Activated T-cell treated with anti-CD3 and anti-CD28 coated beads, Interleukin-2, amount 50 U/mL, for 4 hours (primary cell): ENCODE measurements at regions not wholly inside any gene's neighbourhood (a gene's known extent, or its start where the extent isn't known, plus 50 kb on each side); places are given as distances from the start of the nearest gene placed in this dataset.

Source experiments
- ATAC-seq, 2 donors: fragments of 200-7000 bp; cut with Tn5 transposase; one replicate each; pipeline ENCODE4 v1.10.0; 2021
- DNase-seq: peaks from one replicate; pipeline ENCODE4 v3.0.0-alpha.2; 2020
- H3K27me3 Mint-ChIP-seq: one replicate; pipeline ENCODE4 v1.8.0; 2021; ENCODE audit warnings: low read depth, mixed read lengths
- H3K36me3 Mint-ChIP-seq: one replicate; pipeline ENCODE4 v1.8.0; 2022; ENCODE audit warnings: mixed read lengths; ENCODE audit not compliant: insufficient read depth
- H3K4me1 Mint-ChIP-seq: one replicate; pipeline ENCODE4 v1.8.0; 2021; ENCODE audit warnings: low read depth, mixed read lengths
- H3K4me3 Mint-ChIP-seq: one replicate; pipeline ENCODE4 v1.8.0; 2021; ENCODE audit warnings: mild to moderate bottlenecking, moderate library complexity, mixed read lengths
- H3K9me3 Mint-ChIP-seq: one replicate; pipeline ENCODE4 v1.8.0; 2021; ENCODE audit warnings: mixed read lengths

DNA sequence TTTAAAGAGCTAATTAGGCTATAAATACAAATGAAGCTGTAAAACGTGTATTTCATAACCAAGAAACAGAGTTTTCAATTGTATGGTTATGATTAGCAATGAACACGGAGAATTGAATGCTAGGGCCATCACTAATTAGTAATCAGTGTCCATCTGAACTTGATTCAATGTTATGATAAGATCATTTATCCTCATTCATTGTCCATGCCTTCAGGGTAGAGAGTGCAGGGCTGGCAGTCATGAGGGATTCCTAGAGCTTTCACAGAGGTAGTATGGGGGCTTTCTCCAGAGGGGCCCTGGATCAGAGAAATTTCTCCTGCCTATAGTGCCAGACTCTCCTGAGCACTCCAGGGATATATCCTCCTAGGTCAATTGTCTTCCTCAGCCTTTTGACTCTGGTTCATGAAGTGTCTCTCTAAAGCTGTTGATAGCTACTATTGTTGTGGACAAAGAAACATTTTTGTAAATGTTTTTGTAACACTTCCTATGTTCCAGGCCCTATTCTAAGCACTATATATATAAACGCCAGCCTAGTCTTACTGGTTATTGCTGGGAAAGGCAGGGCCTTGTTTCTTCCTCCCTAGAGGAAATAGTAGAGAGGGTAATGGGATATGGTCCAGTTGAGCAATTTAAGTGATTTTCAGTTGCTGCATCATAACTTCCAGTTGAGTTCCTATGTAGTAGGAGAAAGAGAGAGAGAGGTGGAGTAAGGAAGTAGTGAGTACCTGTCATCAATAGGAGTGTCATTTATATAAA, 249.0 kb downstream of the NFKBIZ start:
- Mint-ChIP-seq H3K4me3 (no peak overlapping the region), H3K4me1 (peaks cover 11% of the 10 kb centered on the region), H3K9me3 (no peaks in the 10 kb centered on the region)

DNA sequence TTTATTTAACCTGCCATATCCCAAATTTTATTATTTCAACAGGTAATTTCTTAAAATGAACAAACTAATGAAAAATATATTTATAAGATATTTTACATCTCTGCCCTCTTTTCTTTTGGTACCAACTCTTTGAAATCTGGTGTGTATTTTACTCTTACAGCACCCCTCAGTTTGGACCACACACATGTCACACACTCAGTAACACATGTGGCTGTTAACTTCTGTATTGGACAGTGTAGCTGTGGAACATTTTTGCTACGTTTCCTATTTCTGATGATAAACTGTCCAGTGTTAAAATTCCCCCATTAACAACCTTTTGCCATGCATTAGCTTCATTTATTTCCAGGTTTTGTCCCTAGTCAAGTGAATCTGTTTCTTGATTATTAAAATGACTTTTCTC, 250.6 kb downstream of the NFKBIZ start:
- Mint-ChIP-seq H3K9me3 (no peaks in the 10 kb centered on the region), H3K4me1 (peaks cover 2% of the 10 kb centered on the region), H3K4me3 (no peak overlapping the region), H3K36me3 (no peaks in the 10 kb centered on the region), H3K27me3 (peaks cover 2% of the 10 kb centered on the region)
- DNase-seq, result no peak
- no peak for ATAC-seq

More for the DNA sequence above, 249.0 kb downstream of the NFKBIZ start:
- ATAC-seq, result no peak
- Mint-ChIP-seq H3K27me3 (peaks cover 2% of the 10 kb centered on the region), H3K36me3 (no peaks in the 10 kb centered on the region)
- no peak for DNase-seq

DNA sequence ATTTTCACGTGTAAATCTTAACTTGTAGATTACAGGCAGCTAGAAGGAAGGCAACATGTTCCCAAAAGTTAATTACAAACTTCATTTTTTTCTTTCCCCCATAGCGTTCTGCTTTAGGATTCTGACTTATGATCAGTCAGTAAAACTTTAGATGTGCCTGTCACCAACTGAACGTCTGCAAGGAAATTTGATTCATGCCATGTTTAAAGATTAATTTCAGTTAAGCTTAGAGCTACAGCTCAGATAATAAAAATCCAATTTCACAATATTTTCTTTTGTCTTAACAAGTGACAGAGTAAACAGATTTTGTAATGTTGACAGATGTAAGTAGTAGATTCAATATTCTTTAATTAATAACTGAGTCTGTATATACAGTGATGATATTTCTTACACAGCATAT, 253.1 kb downstream of the NFKBIZ start:
- DNase-seq (no peak), ATAC-seq (no peak)
- Mint-ChIP-seq H3K4me1 (peaks cover 12% of the 10 kb centered on the region), H3K4me3 (no peak overlapping the region), H3K9me3 (peaks cover 3% of the 10 kb centered on the region), H3K36me3 (no peaks in the 10 kb centered on the region), H3K27me3 (peaks cover 2% of the 10 kb centered on the region)

DNA sequence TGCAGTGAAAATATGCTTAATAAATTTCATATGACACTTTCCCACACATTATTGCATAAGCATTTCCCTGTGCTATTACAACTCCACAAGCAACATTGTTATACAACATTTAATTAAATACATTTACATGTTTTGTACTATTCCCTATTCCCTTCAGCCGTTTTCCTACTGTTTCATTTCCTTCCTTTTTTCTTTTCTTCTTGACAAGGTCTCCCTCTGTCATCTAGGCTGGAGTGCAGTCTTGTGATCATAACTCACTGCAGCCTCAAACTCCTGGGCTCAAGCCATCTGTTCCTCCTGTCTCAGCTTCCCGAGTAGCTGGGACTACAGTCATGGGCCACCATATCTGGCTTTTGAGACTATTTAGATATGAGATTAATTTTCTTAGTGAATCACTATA, 254.7 kb downstream of the NFKBIZ start:
- no peak for ATAC-seq
- peaks cover 2% of the 10 kb centered on the region for H3K27me3 Mint-ChIP-seq
- no peak overlapping the region for H3K4me3 Mint-ChIP-seq
- H3K9me3 Mint-ChIP-seq, result peaks cover 3% of the 10 kb centered on the region
- DNase-seq, result no peak
- no peaks in the 10 kb centered on the region for H3K36me3 Mint-ChIP-seq
- H3K4me1 Mint-ChIP-seq, result peaks cover 12% of the 10 kb centered on the region

DNA sequence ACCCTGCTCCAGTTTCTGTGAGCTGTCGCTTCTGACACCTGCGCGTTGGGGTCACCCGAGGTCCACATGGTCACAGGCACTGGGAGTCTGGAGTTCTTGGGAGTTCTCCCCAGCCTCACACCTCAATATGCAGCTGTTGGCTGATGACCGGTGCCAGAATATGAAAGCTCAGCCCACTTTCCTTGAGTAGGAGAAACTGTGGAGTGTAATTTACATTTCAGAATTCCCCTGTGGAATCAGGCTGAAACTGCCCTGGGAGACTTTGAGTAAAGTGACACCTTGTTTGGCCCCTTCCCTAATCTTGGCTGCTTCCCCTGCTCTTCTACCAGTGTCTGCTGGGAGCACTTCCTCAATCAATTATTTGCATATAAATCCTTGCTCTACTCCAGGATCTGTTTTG, 255.9 kb downstream of the NFKBIZ start:
- peaks cover 3% of the 10 kb centered on the region for H3K9me3 Mint-ChIP-seq
- ATAC-seq (no peak), DNase-seq (no peak)
- peaks cover 12% of the 10 kb centered on the region for H3K4me1 Mint-ChIP-seq
- no peaks in the 10 kb centered on the region for H3K36me3 Mint-ChIP-seq
- H3K27me3 Mint-ChIP-seq, result peaks cover 2% of the 10 kb centered on the region
- no peak overlapping the region for H3K4me3 Mint-ChIP-seq

DNA sequence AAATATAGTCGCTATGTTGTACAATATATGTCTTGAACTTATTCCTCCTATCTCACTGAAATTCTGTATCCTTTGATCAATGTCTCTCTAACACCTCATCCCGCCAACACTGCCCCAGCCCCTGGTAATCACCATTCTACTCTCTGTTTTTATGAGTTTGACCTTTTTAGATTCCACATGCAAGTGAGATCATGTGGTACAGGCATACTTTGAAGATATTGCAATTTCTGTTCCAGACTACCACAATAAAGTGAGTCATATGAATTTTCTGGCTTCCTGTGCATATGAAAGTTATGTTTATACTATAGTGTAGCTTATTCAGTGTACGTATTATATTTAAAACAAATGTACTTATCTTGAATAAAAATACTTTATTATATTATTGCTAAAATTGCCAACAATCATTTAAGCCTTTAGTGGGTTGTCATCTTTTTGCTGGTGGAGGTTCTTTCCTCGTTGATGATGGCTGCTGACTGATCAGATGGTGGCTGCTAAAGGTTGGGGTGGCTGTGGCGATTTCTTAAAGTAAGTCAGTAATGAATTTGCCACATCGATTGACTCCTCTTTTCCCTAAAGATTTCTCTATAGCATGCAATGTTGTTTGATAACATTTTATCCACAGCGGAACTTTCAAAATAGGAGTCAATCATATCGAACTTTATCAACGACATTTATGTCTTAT, 257.2 kb downstream of the NFKBIZ start:
- H3K4me1 Mint-ChIP-seq, result peaks cover 12% of the 10 kb centered on the region
- no peak overlapping the region for H3K4me3 Mint-ChIP-seq
- ATAC-seq (peak; percentile 95 to 97), DNase-seq (peak; percentile 33)
- H3K36me3 Mint-ChIP-seq, result no peaks in the 10 kb centered on the region
- H3K27me3 Mint-ChIP-seq, result no peaks in the 10 kb centered on the region
- peaks cover 3% of the 10 kb centered on the region for H3K9me3 Mint-ChIP-seq

DNA sequence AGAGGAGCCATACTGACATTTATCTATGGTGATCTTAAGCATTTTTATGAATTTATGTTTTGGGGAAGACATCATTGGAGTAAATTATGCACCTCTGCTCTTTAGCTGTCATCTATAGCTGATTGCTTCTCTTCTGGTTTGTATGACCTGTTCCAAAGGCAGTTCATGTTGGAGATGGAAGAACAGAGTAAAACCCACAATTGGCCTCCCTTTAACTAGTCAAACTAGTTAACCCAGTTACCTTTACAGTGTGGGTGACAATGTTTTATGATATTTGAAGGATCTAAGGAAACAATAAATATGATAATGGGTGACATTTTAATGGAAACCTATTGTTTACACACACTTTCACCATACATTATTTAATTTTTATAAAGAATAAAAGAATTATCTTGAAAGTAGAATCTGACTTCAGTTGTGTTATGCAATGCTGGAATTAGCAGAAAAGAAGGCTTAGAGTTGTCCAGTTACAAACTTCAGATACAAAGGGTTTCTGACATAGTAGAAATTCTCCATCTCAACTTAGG, 263.5 kb downstream of the NFKBIZ start:
- no peak for ATAC-seq
- Mint-ChIP-seq H3K9me3 (no peaks in the 10 kb centered on the region), H3K4me1 (peaks cover 30% of the 10 kb centered on the region), H3K36me3 (no peaks in the 10 kb centered on the region), H3K4me3 (no peak overlapping the region), H3K27me3 (no peaks in the 10 kb centered on the region)
- DNase-seq, result no peak

DNA sequence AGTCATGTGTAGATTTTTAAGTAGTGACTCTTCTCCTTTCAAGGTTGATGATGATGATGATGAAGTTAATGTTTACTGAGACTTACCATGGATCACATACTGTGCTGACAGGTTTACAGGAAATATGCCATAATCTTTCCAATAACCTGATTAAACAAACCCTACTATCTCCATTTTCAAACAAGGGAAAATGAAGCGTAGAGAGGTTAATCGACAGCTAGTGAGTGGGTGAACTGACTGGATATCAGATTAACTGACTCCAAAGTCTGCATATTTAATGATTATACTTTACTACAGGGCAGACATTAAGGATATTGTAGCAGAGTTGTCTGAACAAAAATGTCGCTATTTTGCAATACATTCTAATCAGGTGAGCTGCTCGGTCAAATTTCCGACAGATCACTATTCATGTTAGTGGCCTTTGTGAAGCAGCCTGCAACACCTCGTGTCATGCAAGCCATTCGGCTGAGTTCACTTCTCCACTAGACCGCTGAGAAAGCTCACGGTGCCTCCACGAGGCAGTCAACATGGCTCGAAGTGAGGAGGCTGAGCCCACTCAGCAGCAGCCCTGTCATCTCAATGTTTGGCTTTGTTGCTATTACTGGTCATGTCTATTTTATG, 264.2 kb downstream of the NFKBIZ start:
- H3K36me3 Mint-ChIP-seq, result no peaks in the 10 kb centered on the region
- H3K27me3 Mint-ChIP-seq, result no peaks in the 10 kb centered on the region
- no peak for ATAC-seq
- DNase-seq, result no peak
- H3K4me1 Mint-ChIP-seq, result peaks cover 30% of the 10 kb centered on the region
- H3K4me3 Mint-ChIP-seq, result no peak overlapping the region
- H3K9me3 Mint-ChIP-seq, result no peaks in the 10 kb centered on the region

DNA sequence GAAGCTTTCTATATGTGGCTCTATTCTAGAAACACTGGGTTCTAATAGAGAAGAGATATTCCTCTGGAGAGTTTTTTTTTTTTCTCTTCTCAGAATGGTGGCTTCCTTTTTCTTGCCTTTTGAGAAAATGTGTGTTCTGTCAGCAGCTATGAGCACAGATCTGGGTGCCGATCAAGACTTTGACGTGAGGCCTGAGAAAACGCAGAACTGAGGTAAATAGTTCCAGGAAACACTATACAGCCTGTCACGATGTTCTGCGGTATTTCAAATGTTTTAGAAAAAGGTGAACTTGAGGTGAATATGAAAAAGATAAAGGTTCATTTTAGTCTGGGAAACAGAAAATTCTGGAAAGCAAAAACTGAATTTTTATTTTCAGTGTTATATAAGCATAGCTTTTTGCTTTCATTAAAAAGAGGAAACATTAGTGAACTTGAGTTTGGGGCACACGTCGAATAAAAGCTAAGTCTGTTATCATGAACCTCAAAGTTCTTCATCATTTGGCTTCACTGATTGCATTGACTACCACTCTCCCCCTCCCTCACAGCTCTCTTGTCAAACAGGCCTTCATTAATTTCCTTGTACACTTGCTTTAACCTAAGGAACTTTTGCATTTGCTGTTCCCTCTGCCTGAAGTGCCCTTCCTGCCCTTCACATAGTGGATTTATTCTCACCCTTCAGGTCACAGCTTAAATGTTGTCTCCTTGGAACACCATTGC, 265.1 kb downstream of the NFKBIZ start:
- Mint-ChIP-seq H3K9me3 (peaks cover 4% of the 10 kb centered on the region), H3K4me3 (peak overlapping the region; percentile 54), H3K4me1 (peaks cover 34% of the 10 kb centered on the region), H3K36me3 (no peaks in the 10 kb centered on the region), H3K27me3 (no peaks in the 10 kb centered on the region)
- DNase-seq (peak; percentile 32), ATAC-seq (peak; percentile 78)

DNA sequence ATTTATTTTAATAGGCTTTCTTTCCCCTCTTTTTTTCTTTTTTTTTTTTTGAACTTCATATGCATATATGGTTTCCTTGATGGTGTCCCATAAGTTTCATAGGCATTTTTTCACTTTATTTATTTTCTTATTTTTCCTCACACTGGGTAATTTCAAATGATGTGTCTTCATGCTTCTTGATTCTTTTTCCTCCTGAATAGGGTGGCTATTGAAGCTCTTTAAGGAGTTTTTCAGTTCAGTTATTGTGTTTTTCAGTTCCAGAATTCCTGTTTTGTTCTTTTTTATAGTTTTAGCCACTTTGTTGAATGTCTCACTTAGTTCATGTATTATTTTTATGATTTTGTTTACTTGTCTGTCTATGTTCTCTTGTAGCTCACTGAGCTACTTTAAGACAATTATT, 273.2 kb downstream of the NFKBIZ start:
- Mint-ChIP-seq H3K27me3 (no peaks in the 10 kb centered on the region), H3K4me3 (no peak overlapping the region), H3K4me1 (peaks cover 9% of the 10 kb centered on the region), H3K9me3 (peaks cover 28% of the 10 kb centered on the region), H3K36me3 (peaks cover 4% of the 10 kb centered on the region)
- ATAC-seq (no peak), DNase-seq (no peak)

DNA sequence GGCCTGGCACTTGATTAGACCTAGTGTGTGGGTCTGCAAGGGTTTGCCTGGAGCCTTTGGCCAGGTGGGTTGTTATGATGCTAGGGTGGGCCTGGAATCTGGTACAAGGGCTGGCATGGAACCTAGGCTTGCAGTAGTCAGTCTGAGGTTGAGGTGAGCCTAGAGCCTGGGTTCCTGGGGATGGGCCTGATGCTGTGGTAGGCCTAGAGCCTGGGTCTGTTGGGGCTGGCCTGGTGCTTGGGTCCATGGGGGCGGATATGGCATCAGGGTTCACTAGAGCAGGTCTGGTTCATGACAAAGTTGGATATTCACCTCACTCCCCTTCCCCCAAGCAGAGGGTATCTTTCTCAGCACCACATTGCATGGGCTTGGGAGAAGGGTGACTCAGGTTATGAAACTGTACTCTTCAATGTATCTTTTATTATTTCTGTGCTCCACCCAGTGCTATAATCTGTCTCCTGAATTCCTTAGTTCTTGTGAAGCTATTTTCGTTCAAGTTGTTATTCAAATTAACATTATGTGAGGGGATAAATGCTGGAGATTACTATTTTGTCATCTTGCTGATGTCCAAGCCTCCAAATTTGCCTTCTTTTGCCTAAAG, 274.4 kb downstream of the NFKBIZ start:
- Mint-ChIP-seq H3K4me3 (no peak overlapping the region), H3K9me3 (peaks cover 28% of the 10 kb centered on the region), H3K27me3 (no peaks in the 10 kb centered on the region), H3K36me3 (peaks cover 4% of the 10 kb centered on the region), H3K4me1 (peaks cover 9% of the 10 kb centered on the region)
- no peak for ATAC-seq
- DNase-seq, result no peak

DNA sequence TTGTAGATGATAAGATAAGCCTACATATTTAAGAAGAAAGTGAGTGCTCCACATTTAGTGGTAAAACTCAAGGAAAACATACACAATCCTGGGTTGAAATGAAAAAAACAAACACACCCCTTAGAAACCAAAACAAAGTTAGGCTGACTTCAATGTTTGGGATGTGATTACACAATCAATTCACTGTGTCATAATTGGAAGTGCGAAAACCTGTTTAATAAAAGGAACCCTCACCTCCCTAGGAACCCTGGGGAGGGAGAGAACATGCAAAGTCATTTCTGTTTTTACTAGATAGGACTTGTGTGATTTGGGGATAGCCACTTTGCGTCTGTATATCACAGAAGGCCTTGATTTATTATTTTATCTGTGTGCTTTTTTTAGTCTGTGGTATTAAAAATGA, 275.0 kb downstream of the NFKBIZ start:
- peaks cover 7% of the 10 kb centered on the region for H3K4me1 Mint-ChIP-seq
- H3K36me3 Mint-ChIP-seq, result peaks cover 4% of the 10 kb centered on the region
- peaks cover 25% of the 10 kb centered on the region for H3K9me3 Mint-ChIP-seq
- no peak for DNase-seq
- H3K27me3 Mint-ChIP-seq, result no peaks in the 10 kb centered on the region
- no peak for ATAC-seq
- H3K4me3 Mint-ChIP-seq, result no peak overlapping the region

DNA sequence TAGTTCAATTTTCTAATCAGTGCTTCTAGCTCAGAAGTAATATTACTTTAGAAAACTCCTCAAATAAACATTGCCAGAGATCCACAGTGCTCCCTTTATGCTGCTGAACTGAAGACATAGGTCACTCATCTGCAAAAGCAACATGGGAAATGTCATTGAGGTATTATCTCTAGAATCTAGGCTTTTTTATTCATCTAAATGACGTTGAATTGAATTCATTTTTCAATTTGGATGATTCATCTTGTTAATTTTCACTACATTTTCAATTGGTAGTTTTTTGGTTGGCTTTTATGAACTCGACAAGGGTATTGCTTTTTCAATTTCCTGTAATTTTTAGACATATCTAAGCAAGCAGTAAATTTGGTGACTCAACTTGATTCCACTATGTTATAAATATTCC, 275.4 kb downstream of the NFKBIZ start:
- ATAC-seq, result no peak
- H3K9me3 Mint-ChIP-seq, result peaks cover 25% of the 10 kb centered on the region
- no peak overlapping the region for H3K4me3 Mint-ChIP-seq
- no peaks in the 10 kb centered on the region for H3K27me3 Mint-ChIP-seq
- H3K36me3 Mint-ChIP-seq, result peaks cover 4% of the 10 kb centered on the region
- H3K4me1 Mint-ChIP-seq, result peaks cover 7% of the 10 kb centered on the region
- DNase-seq, result no peak
